Thoracic aorta (tissue), 2 donors: ENCODE measurements at regions not wholly inside any gene's neighbourhood (a gene's known extent, or its start where the extent isn't known, plus 50 kb on each side); places are given as distances from the start of the nearest gene placed in this dataset.

Experiments used
- ATAC-seq: fragments of 150-250 bp; one replicate; pipeline ENCODE4 v1.8.0; 2017; ENCODE audit warnings: low read depth; ENCODE audit not compliant: insufficient number of reproducible peaks, low FRiP score
- DNase-seq: peaks from one replicate; pipeline ENCODE4 v3.0.0-alpha.2; 2020; ENCODE audit warnings: low spot score
- H3K27ac ChIP-seq, 2 donors: fragments of 200-600 bp; sonication (generic); 1 replicate in 1 of 2; 2 replicates in 1 of 2; pipeline ENCODE4 v1.5.1; 2016; ENCODE audit warnings: mild to moderate bottlenecking in 2 of 2, moderate library complexity in 2 of 2
- H3K27me3 ChIP-seq: fragments of 200-600 bp; sonication (generic); replicated peaks from 2 replicates; pipeline ENCODE4 v1.6.0; 2016; ENCODE audit warnings: mild to moderate bottlenecking; ENCODE audit not compliant: insufficient read depth
- H3K36me3 ChIP-seq: fragments of 200-600 bp; sonication (generic); one replicate; pipeline ENCODE4 v1.5.1; 2016
- H3K4me1 ChIP-seq, 2 donors: fragments of 200-600 bp; sonication (generic); 1 replicate in 1 of 2; 2 replicates in 1 of 2; pipeline versions ENCODE4 v1.5.1 to v1.6.0; 2016; ENCODE audit warnings: low read depth in 2 of 2, mild to moderate bottlenecking in 1 of 2; ENCODE audit not compliant: control insufficient read depth in 1 of 2
- H3K4me3 ChIP-seq: fragments of 200-600 bp; sonication (generic); 2 replicates; pipeline ENCODE4 v1.5.1; 2016; ENCODE audit warnings: mild to moderate bottlenecking
- H3K9me3 ChIP-seq: fragments of 200-600 bp; sonication (generic); 2 replicates; pipeline ENCODE4 v1.5.1; 2016
- CTCF ChIP-seq: fragments of 200-600 bp; sonication (generic); IDR thresholded peaks from one replicate; pipeline ENCODE4 v1.5.1; 2019; ENCODE audit warnings: antibody characterized with exemption

- no peaks in the 10 kb centered on the region for H3K4me1 ChIP-seq
- no peak overlapping the region for H3K4me3 ChIP-seq
- no peak for ATAC-seq
- TF ChIP-seq CTCF, result no peak
- no peak overlapping the region for H3K27ac ChIP-seq
- no peaks in the 10 kb centered on the region for H3K36me3 ChIP-seq
- no peak for DNase-seq
- peaks cover 16% of the 10 kb centered on the region for H3K9me3 ChIP-seq
- H3K27me3 ChIP-seq, result no peaks in the 10 kb centered on the region
Observed at GRCh38 chr1:55896210-55896609, 681.0 kb upstream of the USP24 start.

- Histone ChIP-seq H3K36me3 (no peaks in the 10 kb centered on the region), H3K4me3 (no peak overlapping the region), H3K27ac (no peak overlapping the region), H3K4me1 (no peaks in the 10 kb centered on the region), H3K27me3 (no peaks in the 10 kb centered on the region), H3K9me3 (peaks cover 16% of the 10 kb centered on the region)
- no peak for TF ChIP-seq CTCF
- ATAC-seq (no peak), DNase-seq (no peak)
Observed at GRCh38 chr1:55894521-55894920, 679.4 kb upstream of the USP24 start.

- DNase-seq, result no peak
- no peak for ATAC-seq
- Histone ChIP-seq H3K27me3 (no peaks in the 10 kb centered on the region), H3K36me3 (no peaks in the 10 kb centered on the region), H3K9me3 (peaks cover 16% of the 10 kb centered on the region), H3K27ac (no peak overlapping the region), H3K4me3 (no peak overlapping the region), H3K4me1 (no peaks in the 10 kb centered on the region)
- TF ChIP-seq CTCF, result no peak
Observed at GRCh38 chr1:55893155-55893554, 678.0 kb upstream of the USP24 start.

GRCh38 chr1:55888685-55889317 lies 673.6 kb upstream of the USP24 start:
- Histone ChIP-seq H3K36me3 (no peaks in the 10 kb centered on the region), H3K4me3 (no peak overlapping the region), H3K27me3 (no peaks in the 10 kb centered on the region), H3K9me3 (peaks cover 16% of the 10 kb centered on the region), H3K27ac (no peak overlapping the region), H3K4me1 (no peaks in the 10 kb centered on the region)
- TF ChIP-seq CTCF, result no peak
- ATAC-seq (no peak), DNase-seq (no peak)

GRCh38 chr1:55886856-55887712 lies 671.9 kb upstream of the USP24 start:
- Histone ChIP-seq H3K36me3 (no peaks in the 10 kb centered on the region), H3K27me3 (no peaks in the 10 kb centered on the region), H3K4me3 (no peak overlapping the region), H3K27ac (no peak overlapping the region), H3K9me3 (peaks cover 2% of the 10 kb centered on the region), H3K4me1 (no peaks in the 10 kb centered on the region)
- DNase-seq (no peak), ATAC-seq (no peak)
- no peak for TF ChIP-seq CTCF
